SK-N-SH (cell line): ENCODE measurements at regions not wholly inside any gene's neighbourhood (a gene's known extent, or its start where the extent isn't known, plus 50 kb on each side); places are given as distances from the start of the nearest gene placed in this dataset.
"Not testable (repeated sequence)": the region's sequence is repeated elsewhere in the genome, so short reads cannot be mapped to it uniquely, and the experiment has no call there.

Source experiments
- CTCF ChIA-PET: fragments of 300-600, 350-600 bp; formaldehyde crosslinking; extraction: SDS; loops from one replicate; lab custom pipeline; 2021; lab: Yijun Ruan, JAX
- POLR2A ChIA-PET: fragments of 350-600 bp; sonication (Branson Sonifier 250); formaldehyde crosslinking; extraction: SDS; loops from one replicate; lab custom pipeline; 2020; ENCODE audit warnings: antibody characterized with exemption, inconsistent platforms; lab: Yijun Ruan, JAX
- DNase-seq: peaks from one replicate; pipeline ENCODE4 v3.0.0; 2012
- H2AFZ ChIP-seq: fragments of 200-600 bp; sonication (generic); 2 replicates; pipeline ENCODE4 v1.8.1; 2016; ENCODE audit warnings: antibody characterized with exemption, mild to moderate bottlenecking, low read depth
- H3F3A ChIP-seq: fragments of 200-600 bp; sonication (generic); replicated peaks from 2 replicates; pipeline ENCODE3; 2016; ENCODE audit warnings: antibody characterized with exemption, mild to moderate bottlenecking; ENCODE audit not compliant: insufficient read depth
- H3K27ac ChIP-seq, 2 experiments: fragments of 200-500 bp in 1 of 2; fragments of 200-600 bp in 1 of 2; sonication (Bioruptor generic) in 1 of 2; sonication (generic), shearing (Covaris generic) in 1 of 2; 2 replicates each; pipeline versions ENCODE4 v1.5.1 to v1.6.1; 2014 to 2016; ENCODE audit warnings: low read depth in 2 of 2, inconsistent platforms in 1 of 2, low read length in 1 of 2, mild to moderate bottlenecking in 1 of 2, mixed read lengths in 1 of 2
- H3K27me3 ChIP-seq: fragments of 200-600 bp; sonication (generic), shearing (Covaris generic); 2 replicates; pipeline ENCODE4 v1.6.1; 2016; ENCODE audit warnings: mixed run types; ENCODE audit not compliant: insufficient read depth
- H3K36me3 ChIP-seq, 2 experiments: fragments of 200-500 bp in 1 of 2; fragments of 200-600 bp in 1 of 2; sonication (Bioruptor generic) in 1 of 2; sonication (generic) in 1 of 2; replicated peaks in 1 of 2; 2 replicates each; pipeline versions ENCODE3 to v1.5.1; 2014 to 2016; ENCODE audit warnings: low read length in 1 of 2, mild to moderate bottlenecking in 1 of 2; ENCODE audit not compliant: insufficient read depth in 2 of 2, control insufficient read depth in 1 of 2
- H3K4me1 ChIP-seq, 2 experiments: fragments of 200-500 bp in 1 of 2; fragments of 200-600 bp in 1 of 2; sonication (Bioruptor generic) in 1 of 2; sonication (generic), shearing (Covaris generic) in 1 of 2; 2 replicates each; pipeline versions ENCODE4 v1.5.1 to v1.6.1; 2014 to 2016; ENCODE audit warnings: low read depth in 1 of 2, low read length in 1 of 2, mixed run types in 1 of 2; ENCODE audit not compliant: insufficient read depth in 2 of 2, control insufficient read depth in 1 of 2
- H3K4me2 ChIP-seq: fragments of 200-600 bp; sonication (generic), shearing (Covaris generic); 2 replicates; pipeline ENCODE4 v1.6.1; 2017; ENCODE audit warnings: mixed run types
- H3K4me3 ChIP-seq, 2 experiments: fragments of 200-500 bp in 1 of 2; fragments of 200-600 bp in 1 of 2; sonication (Bioruptor generic) in 1 of 2; sonication (generic), shearing (Covaris generic) in 1 of 2; 2 replicates each; pipeline versions ENCODE4 v1.5.1 to v1.8.1; 2014 to 2016; ENCODE audit warnings: low read depth in 2 of 2, inconsistent platforms in 1 of 2, low read length in 1 of 2, mild to moderate bottlenecking in 1 of 2, mixed read lengths in 1 of 2, moderate library complexity in 1 of 2
- H3K79me2 ChIP-seq: fragments of 200-600 bp; sonication (generic); 2 replicates; pipeline ENCODE4 v1.8.1; 2017; ENCODE audit warnings: mild to moderate bottlenecking; ENCODE audit not compliant: insufficient read depth
- H3K9ac ChIP-seq: fragments of 200-600 bp; sonication (generic); 2 replicates; pipeline ENCODE4 v1.6.1; 2017; ENCODE audit warnings: mixed run types
- H3K9me2 ChIP-seq: fragments of 200-600 bp; sonication (generic); 2 replicates; pipeline ENCODE4 v1.6.1; 2017; ENCODE audit warnings: mixed run types
- H3K9me3 ChIP-seq: fragments of 200-600 bp; sonication (generic); 2 replicates; pipeline ENCODE4 v1.6.1; 2017; ENCODE audit warnings: mixed run types, mild to moderate bottlenecking, moderate library complexity
- H4K20me1 ChIP-seq: fragments of 200-600 bp; sonication (generic); 2 replicates; pipeline ENCODE4 v1.6.1; 2017; ENCODE audit warnings: mild to moderate bottlenecking, mixed run types; ENCODE audit not compliant: insufficient read depth
- ELF1 ChIP-seq: IDR thresholded peaks from 2 replicates; pipeline ENCODE4 v1.4.0; 2012
- EZH2phosphoT487 ChIP-seq: fragments of 200-600 bp; sonication (generic); IDR thresholded peaks from 2 replicates; pipeline ENCODE4 v1.6.1; 2017; ENCODE audit warnings: low read depth, mixed run types, mild to moderate bottlenecking, antibody characterized with exemption, moderate library complexity, borderline replicate concordance
- FOXM1 ChIP-seq: IDR thresholded peaks from 2 replicates; pipeline ENCODE4 v1.4.0; 2012; ENCODE audit warnings: low read depth, mild to moderate bottlenecking
- GABPA ChIP-seq: IDR thresholded peaks from 2 replicates; pipeline ENCODE4 v1.4.0; 2012; ENCODE audit warnings: low read depth, mild to moderate bottlenecking
- JUND ChIP-seq: IDR thresholded peaks from 2 replicates; pipeline ENCODE4 v1.4.0; 2012
- POLR2AphosphoS5 ChIP-seq: IDR thresholded peaks from 2 replicates; pipeline ENCODE4 v1.6.1; 2012; ENCODE audit warnings: low read depth, low read length
- RFX5 ChIP-seq: IDR thresholded peaks from 2 replicates; pipeline ENCODE4 v1.6.1; 2012; ENCODE audit warnings: mild to moderate bottlenecking, improper control_type of control experiment, low read length
- TAF1 ChIP-seq: IDR thresholded peaks from 2 replicates; pipeline ENCODE4 v1.6.1; 2012; ENCODE audit warnings: low read depth, mild to moderate bottlenecking, low read length, moderate library complexity, borderline replicate concordance
- TCF12 ChIP-seq: IDR thresholded peaks from 2 replicates; pipeline ENCODE4 v1.4.0; 2012
- WGBS: methylation state at CpG from one replicate; pipeline ENCODE4 v1.1.6; 2017; ENCODE audit warnings: low lambda C conversion rate; 5-methylcytosine and 5-hydroxymethylcytosine counted together
- TF ChIP-seq, protein P1 (sequence below): IDR thresholded peaks from 2 replicates; pipeline ENCODE4 v1.4.0; 2012; ENCODE audit warnings: low read depth
- TF ChIP-seq, protein P2 (sequence below): fragments of 200-600 bp; sonication (generic); IDR thresholded peaks from 2 replicates; pipeline ENCODE4 v1.6.1; 2017; ENCODE audit warnings: antibody characterized with exemption, mild to moderate bottlenecking, moderate library complexity
- TF ChIP-seq, protein P3 (sequence below): IDR thresholded peaks from 2 replicates; pipeline ENCODE4 v1.4.0; 2012; ENCODE audit warnings: low read depth, borderline replicate concordance

DNA sequence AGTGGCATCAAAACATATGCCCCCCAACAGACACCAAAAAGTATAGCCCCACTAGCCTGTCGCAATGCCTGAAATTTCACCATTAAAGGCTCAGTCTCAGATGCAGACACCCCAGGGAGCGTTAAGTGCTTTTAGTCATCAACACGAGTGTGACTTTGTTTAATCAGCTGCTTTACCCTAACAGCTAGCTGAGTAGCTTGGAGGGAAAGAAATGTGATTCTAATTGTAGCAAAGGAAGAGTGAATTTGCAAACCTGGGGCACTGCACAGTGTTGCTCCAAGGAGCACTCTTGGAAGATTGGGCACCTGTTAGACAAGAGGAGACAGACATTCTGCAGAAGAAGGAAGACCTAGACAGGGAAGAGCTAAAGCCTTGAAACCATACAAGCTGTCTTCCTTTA, 145.1 kb downstream of the BEND2 start:
- Histone ChIP-seq H3K9me3 (no peaks in the 10 kb centered on the region), H3K36me3 (no peaks in the 10 kb centered on the region), H3K9me2 (no peaks in the 10 kb centered on the region), H3K4me2 (no peak overlapping the region), H3K4me1 (no peaks in the 10 kb centered on the region), H2AFZ (no peak overlapping the region), H4K20me1 (no peaks in the 10 kb centered on the region), H3K9ac (no peak overlapping the region), H3K79me2 (no peaks in the 10 kb centered on the region), H3K27ac (no peak overlapping the region), H3K27me3 (no peaks in the 10 kb centered on the region), H3F3A (no peaks in the 10 kb centered on the region), H3K4me3 (no peak overlapping the region)
- WGBS: 2% methylated on average over 3 of the region's 3 CpGs
- no peak for TF ChIP-seq TCF12
- TF ChIP-seq, protein P1, sequence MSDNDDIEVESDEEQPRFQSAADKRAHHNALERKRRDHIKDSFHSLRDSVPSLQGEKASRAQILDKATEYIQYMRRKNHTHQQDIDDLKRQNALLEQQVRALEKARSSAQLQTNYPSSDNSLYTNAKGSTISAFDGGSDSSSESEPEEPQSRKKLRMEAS: no peak
- TF ChIP-seq ELF1: no peak
- TF ChIP-seq, protein P2, sequence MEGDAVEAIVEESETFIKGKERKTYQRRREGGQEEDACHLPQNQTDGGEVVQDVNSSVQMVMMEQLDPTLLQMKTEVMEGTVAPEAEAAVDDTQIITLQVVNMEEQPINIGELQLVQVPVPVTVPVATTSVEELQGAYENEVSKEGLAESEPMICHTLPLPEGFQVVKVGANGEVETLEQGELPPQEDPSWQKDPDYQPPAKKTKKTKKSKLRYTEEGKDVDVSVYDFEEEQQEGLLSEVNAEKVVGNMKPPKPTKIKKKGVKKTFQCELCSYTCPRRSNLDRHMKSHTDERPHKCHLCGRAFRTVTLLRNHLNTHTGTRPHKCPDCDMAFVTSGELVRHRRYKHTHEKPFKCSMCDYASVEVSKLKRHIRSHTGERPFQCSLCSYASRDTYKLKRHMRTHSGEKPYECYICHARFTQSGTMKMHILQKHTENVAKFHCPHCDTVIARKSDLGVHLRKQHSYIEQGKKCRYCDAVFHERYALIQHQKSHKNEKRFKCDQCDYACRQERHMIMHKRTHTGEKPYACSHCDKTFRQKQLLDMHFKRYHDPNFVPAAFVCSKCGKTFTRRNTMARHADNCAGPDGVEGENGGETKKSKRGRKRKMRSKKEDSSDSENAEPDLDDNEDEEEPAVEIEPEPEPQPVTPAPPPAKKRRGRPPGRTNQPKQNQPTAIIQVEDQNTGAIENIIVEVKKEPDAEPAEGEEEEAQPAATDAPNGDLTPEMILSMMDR: no peak
- no peak for TF ChIP-seq GABPA
- no peak for TF ChIP-seq FOXM1
- no peak for TF ChIP-seq RFX5
- no peak for TF ChIP-seq EZH2phosphoT487
- no peak for TF ChIP-seq JUND
- TF ChIP-seq POLR2AphosphoS5: no peak
- no peak for TF ChIP-seq TAF1
- TF ChIP-seq, protein P3, sequence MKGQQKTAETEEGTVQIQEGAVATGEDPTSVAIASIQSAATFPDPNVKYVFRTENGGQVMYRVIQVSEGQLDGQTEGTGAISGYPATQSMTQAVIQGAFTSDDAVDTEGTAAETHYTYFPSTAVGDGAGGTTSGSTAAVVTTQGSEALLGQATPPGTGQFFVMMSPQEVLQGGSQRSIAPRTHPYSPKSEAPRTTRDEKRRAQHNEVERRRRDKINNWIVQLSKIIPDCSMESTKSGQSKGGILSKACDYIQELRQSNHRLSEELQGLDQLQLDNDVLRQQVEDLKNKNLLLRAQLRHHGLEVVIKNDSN: no peak
- ChIA-PET POLR2A (no interaction called here), CTCF (interaction anchor here (0.6 kb wide), 1 partner anchor 1523 kb away, joined by 3 read pairs; no protein-coding TSS in a partner anchor)
- DNase-seq: no peak

DNA sequence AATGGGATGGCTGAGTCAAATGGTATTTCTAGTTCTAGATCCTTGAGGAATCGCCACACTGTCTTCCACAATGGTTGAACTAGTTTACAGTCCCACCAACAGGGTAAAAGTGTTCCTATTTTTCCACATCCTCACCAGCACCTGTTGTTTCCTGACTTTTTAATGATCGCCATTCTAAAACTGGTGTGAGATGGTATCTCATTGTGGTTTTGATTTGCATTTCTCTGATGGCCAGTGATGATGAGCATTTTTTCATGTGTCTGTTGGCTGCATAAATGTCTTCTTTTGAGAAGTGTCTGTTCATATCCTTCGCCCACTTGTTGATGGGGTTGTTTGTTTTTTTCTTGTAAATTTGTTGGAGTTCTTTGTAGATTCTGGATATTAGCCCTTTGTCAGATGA, 152.6 kb downstream of the BEND2 start:
- H3K9ac ChIP-seq, POLR2A ChIA-PET, H3F3A ChIP-seq, H3K27ac ChIP-seq, H3K27me3 ChIP-seq, H3K4me3 ChIP-seq, H3K36me3 ChIP-seq, H3K9me3 ChIP-seq, DNase-seq, H2AFZ ChIP-seq, H3K9me2 ChIP-seq, H3K4me2 ChIP-seq, CTCF ChIA-PET, H4K20me1 ChIP-seq, H3K79me2 ChIP-seq, H3K4me1 ChIP-seq: not testable (repeated sequence)
- WGBS: 31% methylated on average over 3 of the region's 3 CpGs
